HepG2 (cell line): ENCODE measurements at regions not wholly inside any gene's neighbourhood (a gene's known extent, or its start where the extent isn't known, plus 50 kb on each side); places are given as distances from the start of the nearest gene placed in this dataset.

Experiments used
- CREB1 ChIP-seq, 2 experiments: fragments of 450-650 bp in 1 of 2; IDR thresholded peaks; 2 replicates each; pipeline ENCODE4 v1.6.1; 2016 to 2017; ENCODE audit warnings: control low read depth in 1 of 2, mild to moderate bottlenecking in 1 of 2, missing compliant biosample characterization in 1 of 2, missing genetic modification characterization in 1 of 2
- KAT8 ChIP-seq: IDR thresholded peaks from 2 replicates; pipeline ENCODE4 v1.6.1; 2016; ENCODE audit warnings: missing genetic modification reagents, missing compliant biosample characterization
- POLR2AphosphoS5 ChIP-seq: IDR thresholded peaks from 2 replicates; pipeline ENCODE4 v1.6.1; 2012; ENCODE audit warnings: low read depth, low read length
- ZNF816 ChIP-seq: sonication (generic); formaldehyde crosslinking; IDR thresholded peaks from 2 replicates; pipeline ENCODE4 v1.8.0; 2022; ENCODE audit warnings: missing genetic modification reagents, mild to moderate bottlenecking, borderline replicate concordance

DNA sequence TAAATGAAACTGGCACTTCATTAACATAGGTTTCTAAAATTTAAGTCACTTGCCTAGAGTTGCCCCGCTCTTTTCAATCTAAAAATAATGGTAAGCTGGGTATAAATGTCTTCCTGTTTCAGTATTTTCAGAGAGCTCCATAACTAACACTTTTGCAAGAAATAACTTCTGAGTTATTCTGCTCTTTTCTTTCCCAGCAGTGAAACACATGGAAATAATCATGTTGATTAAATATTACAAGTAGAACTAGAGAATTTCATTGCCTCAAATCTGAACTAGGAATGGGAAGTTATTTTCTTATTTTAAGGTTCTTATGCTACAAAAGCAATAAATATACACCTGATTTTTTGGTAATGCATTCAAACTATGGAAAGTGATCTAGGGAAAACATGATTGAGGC is 257.4 kb downstream of the IKZF2 start:
- TF ChIP-seq POLR2AphosphoS5 (no peak), CREB1 (IDR thresholded peaks at IDR 0.05) (no peak), CREB1 (CRISPR knock-in tag; IDR thresholded peaks at IDR 0.05) (no peak), KAT8 (no peak), ZNF816 (no peak)
